H1 (cell line): ENCODE measurements at regions not wholly inside any gene's neighbourhood (a gene's known extent, or its start where the extent isn't known, plus 50 kb on each side); places are given as distances from the start of the nearest gene placed in this dataset.

Source experiments
- CTCF ChIA-PET: fragments of 300-600 bp; sonication (Branson Sonifier 250); formaldehyde crosslinking; loops from one replicate; lab custom pipeline; 2021; ENCODE audit not compliant: partially characterized antibody; lab: Charles Lee
- POLR2A ChIA-PET: fragments of 300-600 bp; sonication (Branson Sonifier 250); formaldehyde crosslinking; loops from one replicate; lab custom pipeline; 2021; ENCODE audit warnings: inconsistent platforms; ENCODE audit not compliant: partially characterized antibody; lab: Charles Lee
- DNase-seq, 2 experiments: peaks; one replicate each; pipeline versions ENCODE4 v3.0.0 to v3.0.0-alpha.2; 2010 to 2022; ENCODE audit warnings: low spot score in 2 of 2, low read depth in 1 of 2, mixed read lengths in 1 of 2
- FAIRE-seq: peaks from 2 replicates; lab custom pipeline; 2011; peaks lifted over from hg19 to GRCh38; lab: Jason Lieb, UNC
- H2AFZ ChIP-seq: 2 replicates; pipeline ENCODE4 v1.8.1; 2012; ENCODE audit warnings: low read length, inconsistent platforms
- H2AK5ac ChIP-seq: 2 replicates; pipeline ENCODE4 v1.6.1; 2013; ENCODE audit warnings: low read depth, low read length
- H2BK120ac ChIP-seq: replicated peaks from 2 replicates; pipeline ENCODE3; 2013; ENCODE audit warnings: low read depth, low read length, inconsistent platforms
- H2BK12ac ChIP-seq: 2 replicates; pipeline ENCODE4 v1.6.1; 2013; ENCODE audit warnings: low read depth, low read length
- H2BK15ac ChIP-seq: 2 replicates; pipeline ENCODE4 v1.6.1; 2013; ENCODE audit warnings: low read length
- H2BK20ac ChIP-seq: 2 replicates; pipeline ENCODE4 v1.6.1; 2013; ENCODE audit warnings: low read length
- H2BK5ac ChIP-seq: 2 replicates; pipeline ENCODE4 v1.6.1; 2013; ENCODE audit warnings: low read depth, low read length
- H3K14ac ChIP-seq: 2 replicates; pipeline ENCODE4 v1.6.1; 2013; ENCODE audit warnings: inconsistent platforms; ENCODE audit not compliant: insufficient read length
- H3K18ac ChIP-seq: 2 replicates; pipeline ENCODE4 v1.6.1; 2013; ENCODE audit warnings: low read length; ENCODE audit errors: extremely low read depth
- H3K23ac ChIP-seq: 2 replicates; pipeline ENCODE4 v1.6.1; 2013; ENCODE audit warnings: inconsistent platforms; ENCODE audit not compliant: insufficient read length
- H3K23me2 ChIP-seq: 2 replicates; pipeline ENCODE4 v1.6.1; 2013; ENCODE audit warnings: low read depth, low read length
- H3K27ac ChIP-seq: 2 replicates; pipeline ENCODE4 v1.6.1; 2011; ENCODE audit warnings: low read depth, low read length, inconsistent platforms
- H3K27me3 ChIP-seq, 4 experiments: replicated peaks in 1 of 4; 1 replicate in 1 of 4; 2 replicates in 3 of 4; pipeline versions ENCODE4 v1.6.1 to v1.8.1; 2011 to 2013; ENCODE audit warnings: low read length in 3 of 4, mild to moderate bottlenecking in 3 of 4, inconsistent platforms in 2 of 4, mixed read lengths in 2 of 4, moderate library complexity in 1 of 4; ENCODE audit not compliant: control insufficient read depth in 3 of 4, insufficient read depth in 3 of 4; ENCODE audit errors: extremely low read depth in 1 of 4
- H3K36me3 ChIP-seq, 4 experiments: 2 replicates each; pipeline versions ENCODE4 v1.6.1 to v1.8.1; 2011 to 2013; ENCODE audit warnings: mild to moderate bottlenecking in 4 of 4, low read length in 3 of 4, moderate library complexity in 2 of 4, control low read depth in 1 of 4, inconsistent platforms in 1 of 4; ENCODE audit not compliant: insufficient read depth in 4 of 4, control insufficient read depth in 2 of 4
- H3K4ac ChIP-seq: replicated peaks from 2 replicates; pipeline ENCODE3; 2013; ENCODE audit warnings: low read length, low read depth, mixed read lengths, inconsistent platforms; ENCODE audit not compliant: insufficient read length
- H3K4me1 ChIP-seq, 4 experiments: replicated peaks in 1 of 4; 1 replicate in 1 of 4; 2 replicates in 3 of 4; pipeline versions ENCODE4 v1.6.1 to v1.8.1; 2011 to 2013; ENCODE audit warnings: low read length in 3 of 4, inconsistent platforms in 2 of 4, mixed read lengths in 1 of 4; ENCODE audit not compliant: insufficient read depth in 4 of 4, control insufficient read depth in 3 of 4
- H3K4me2 ChIP-seq, 2 experiments: 2 replicates each; pipeline versions ENCODE4 v1.6.1 to v1.8.1; 2011 to 2013; ENCODE audit warnings: low read depth in 2 of 2, low read length in 2 of 2, control low read depth in 1 of 2, inconsistent platforms in 1 of 2, mild to moderate bottlenecking in 1 of 2; ENCODE audit not compliant: insufficient read depth in 1 of 2
- H3K4me3 ChIP-seq, 4 experiments: fragments of 200-600, 300-600 bp in 1 of 4; sonication (generic), shearing (Covaris generic), sonication (Bioruptor Twin) in 1 of 4; 2 replicates each; pipeline versions ENCODE4 v1.5.1 to v1.8.1; 2011 to 2016; ENCODE audit warnings: low read length in 4 of 4, low read depth in 3 of 4, control low read depth in 2 of 4, inconsistent platforms in 2 of 4, mild to moderate bottlenecking in 2 of 4, mixed read lengths in 1 of 4, moderate library complexity in 1 of 4; ENCODE audit not compliant: insufficient read depth in 2 of 4; ENCODE audit errors: extremely low read depth in 1 of 4
- H3K56ac ChIP-seq: replicated peaks from 2 replicates; pipeline ENCODE3; 2013; ENCODE audit warnings: low read depth, mild to moderate bottlenecking, mixed read lengths, low read length, inconsistent platforms; ENCODE audit not compliant: insufficient read length
- H3K79me1 ChIP-seq: 2 replicates; pipeline ENCODE4 v1.6.1; 2013; ENCODE audit warnings: low read depth, low read length, control low read depth
- H3K79me2 ChIP-seq, 2 experiments: 2 replicates each; pipeline versions ENCODE4 v1.6.1 to v1.8.1; 2012 to 2013; ENCODE audit warnings: low read length in 2 of 2, mild to moderate bottlenecking in 2 of 2, inconsistent platforms in 1 of 2; ENCODE audit not compliant: insufficient read depth in 2 of 2, control insufficient read depth in 1 of 2
- H3K9ac ChIP-seq, 4 experiments: replicated peaks in 1 of 4; 1 replicate in 1 of 4; 2 replicates in 3 of 4; pipeline versions ENCODE4 v1.6.1 to v1.8.1; 2011 to 2013; ENCODE audit warnings: low read depth in 3 of 4, low read length in 3 of 4, control low read depth in 2 of 4, mild to moderate bottlenecking in 2 of 4, moderate library complexity in 2 of 4, inconsistent platforms in 1 of 4; ENCODE audit errors: extremely low read depth in 1 of 4
- H3K9me3 ChIP-seq, 2 experiments: 2 replicates each; pipeline versions ENCODE4 v1.6.1 to v1.8.1; 2012 to 2013; ENCODE audit warnings: mild to moderate bottlenecking in 2 of 2, moderate library complexity in 2 of 2, control low read depth in 1 of 2, inconsistent platforms in 1 of 2, low read depth in 1 of 2, low read length in 1 of 2, mixed read lengths in 1 of 2; ENCODE audit not compliant: insufficient read depth in 2 of 2
- H4K20me1 ChIP-seq, 2 experiments: replicated peaks in 1 of 2; 2 replicates each; pipeline versions ENCODE3 to v1.8.1; 2011 to 2013; ENCODE audit warnings: inconsistent platforms in 2 of 2, low read length in 2 of 2, mild to moderate bottlenecking in 1 of 2; ENCODE audit not compliant: insufficient read depth in 2 of 2, control insufficient read depth in 1 of 2
- H4K5ac ChIP-seq: 2 replicates; pipeline ENCODE4 v1.6.1; 2013; ENCODE audit warnings: low read length, low read depth, mixed read lengths, inconsistent platforms; ENCODE audit not compliant: insufficient read length
- H4K8ac ChIP-seq: 2 replicates; pipeline ENCODE4 v1.8.0; 2013; ENCODE audit warnings: mild to moderate bottlenecking, moderate library complexity, low read length, inconsistent platforms; ENCODE audit not compliant: insufficient read depth; ENCODE audit errors: extremely low read depth
- H4K91ac ChIP-seq: replicated peaks from 2 replicates; pipeline ENCODE3; 2013; ENCODE audit warnings: low read length, mixed read lengths, inconsistent platforms; ENCODE audit not compliant: insufficient read length
- ATF3 ChIP-seq: IDR thresholded peaks from 2 replicates; pipeline ENCODE4 v1.6.1; 2011; ENCODE audit warnings: low read depth, mild to moderate bottlenecking, low read length; ENCODE audit not compliant: insufficient read depth
- CHD2 ChIP-seq: IDR thresholded peaks from 2 replicates; pipeline ENCODE4 v1.6.1; 2012; ENCODE audit warnings: low read length, improper control_type of control experiment
- CTCF ChIP-seq, 3 experiments: IDR thresholded peaks; 1 replicate in 2 of 3; 2 replicates in 1 of 3; pipeline versions ENCODE4 v1.5.1 to v1.6.1; 2011; ENCODE audit warnings: low read length in 3 of 3, mild to moderate bottlenecking in 3 of 3, inconsistent platforms in 2 of 3, low read depth in 1 of 3, moderate library complexity in 1 of 3; ENCODE audit not compliant: insufficient read depth in 1 of 3; ENCODE audit errors: control extremely low read depth in 1 of 3
- FOSL1 ChIP-seq: IDR thresholded peaks from 2 replicates; pipeline ENCODE4 v1.6.1; 2011; ENCODE audit warnings: mild to moderate bottlenecking, low read depth, low read length, moderate library complexity; ENCODE audit not compliant: insufficient read depth
- NANOG ChIP-seq: IDR thresholded peaks from 2 replicates; pipeline ENCODE4 v1.6.1; 2011; ENCODE audit warnings: low read length, low read depth, mild to moderate bottlenecking, inconsistent platforms; ENCODE audit not compliant: insufficient read depth, poor library complexity, severe bottlenecking
- POLR2AphosphoS5 ChIP-seq: IDR thresholded peaks from 2 replicates; pipeline ENCODE4 v1.6.1; 2011; ENCODE audit warnings: low read depth, low read length
- RBBP5 ChIP-seq: IDR thresholded peaks from 2 replicates; pipeline ENCODE4 v1.7.1; 2012; ENCODE audit warnings: low read depth, mild to moderate bottlenecking, inconsistent platforms, low read length, moderate library complexity, borderline replicate concordance
- RFX5 ChIP-seq: IDR thresholded peaks from 2 replicates; pipeline ENCODE4 v1.6.1; 2011; ENCODE audit warnings: low read depth, low read length, improper control_type of control experiment, borderline replicate concordance
- SIRT6 ChIP-seq: IDR thresholded peaks from one replicate; pipeline ENCODE4 v1.7.1; 2012; ENCODE audit warnings: low read length, inconsistent platforms
- YY1 ChIP-seq: IDR thresholded peaks from 2 replicates; pipeline ENCODE4 v1.6.1; 2011; ENCODE audit warnings: low read depth, mild to moderate bottlenecking, low read length

DNA sequence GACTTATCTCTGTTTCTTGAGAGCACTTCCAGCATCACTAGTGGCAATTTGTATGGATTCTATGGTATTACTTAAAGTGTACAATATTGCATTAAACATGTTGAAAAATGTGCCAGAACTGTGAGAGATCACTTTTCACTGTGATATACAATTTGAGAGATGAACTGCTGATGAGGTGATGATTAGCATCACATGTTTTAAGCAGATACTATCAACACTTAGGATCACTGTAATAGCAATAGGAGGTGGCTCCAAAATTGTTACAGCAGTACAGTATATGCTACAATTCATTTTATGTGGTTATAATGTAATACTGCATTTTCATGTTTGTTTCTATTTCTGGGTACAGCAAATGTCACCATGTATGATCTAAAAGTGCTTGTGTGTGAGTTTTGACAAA, 570.0 kb downstream of the PTPRC start:
- Histone ChIP-seq H3K14ac (no peak overlapping the region), H4K20me1 (no peaks in the 10 kb centered on the region), H2BK20ac (no peak overlapping the region), H3K27me3 (no peaks in the 10 kb centered on the region), H3K4ac (no peak overlapping the region), H3K23me2 (no peaks in the 10 kb centered on the region), H2AK5ac (no peak overlapping the region), H3K4me2 (no peak overlapping the region), H2AFZ (no peak overlapping the region), H3K79me1 (no peaks in the 10 kb centered on the region), H3K4me1 (no peaks in the 10 kb centered on the region), H3K23ac (no peak overlapping the region), H3K18ac (no peak overlapping the region), H3K9ac (no peak overlapping the region), H3K56ac (no peak overlapping the region), H2BK120ac (no peak overlapping the region), H3K36me3 (no peaks in the 10 kb centered on the region), H2BK5ac (no peak overlapping the region), H3K4me3 (no peak overlapping the region), H4K8ac (no peak overlapping the region), H4K5ac (no peak overlapping the region), H2BK15ac (no peak overlapping the region), H3K27ac (no peak overlapping the region; the same call in 1 of the 2 replicates), H3K9me3 (no peaks in the 10 kb centered on the region), H4K91ac (no peak overlapping the region), H3K79me2 (no peaks in the 10 kb centered on the region), H2BK12ac (no peak overlapping the region)
- ChIA-PET CTCF (no interaction called here), POLR2A (no interaction called here)
- FAIRE-seq (no peak), DNase-seq (no peak)
- TF ChIP-seq POLR2AphosphoS5 = no peak
- no peak for TF ChIP-seq CHD2
- TF ChIP-seq SIRT6 = no peak
- TF ChIP-seq YY1 = no peak
- TF ChIP-seq CTCF (IDR thresholded peaks at IDR 0.05; ENCODE audit: control extremely low read depth in 1 of 3, insufficient read depth in 1 of 3, low read depth in 1 of 3, low read length in 3 of 3) = no peak
- no peak for TF ChIP-seq RBBP5
- no peak for TF ChIP-seq NANOG
- no peak for TF ChIP-seq FOSL1
- TF ChIP-seq RFX5 = no peak
- TF ChIP-seq ATF3 = no peak
